Stimulated activated naive CD4-positive, alpha-beta T cell treated with Interleukin-2 at 50 U/mL for 16 hours (primary cell): ENCODE measurements at regions not wholly inside any gene's neighbourhood (a gene's known extent, or its start where the extent isn't known, plus 50 kb on each side); places are given as distances from the start of the nearest gene placed in this dataset.

Experiments used
- DNase-seq: peaks from one replicate; lab custom pipeline; 2025; lab: John Stamatoyannopoulos, UW

- no peak for DNase-seq
Observed at GRCh38 chr15:69842851-69843250, 254.9 kb downstream of the TLE3 start.

- DNase-seq, result no peak
Observed at GRCh38 chr15:69843276-69843899, 254.3 kb downstream of the TLE3 start.

- DNase-seq, result no peak
Observed at GRCh38 chr15:69843900-69844304, 253.8 kb downstream of the TLE3 start.

- no peak for DNase-seq
Observed at GRCh38 chr15:69845159-69845558, 252.6 kb downstream of the TLE3 start.

- DNase-seq, result no peak
Observed at GRCh38 chr15:69847625-69848024, 250.1 kb downstream of the TLE3 start.

GRCh38 chr15:69848096-69848495 lies 249.6 kb downstream of the TLE3 start:
- DNase-seq, result no peak

- DNase-seq, result no peak
Observed at GRCh38 chr15:69848551-69849231, 249.0 kb downstream of the TLE3 start.

- no peak for DNase-seq
Observed at GRCh38 chr15:69849232-69849610, 248.5 kb downstream of the TLE3 start.

- no peak for DNase-seq
Observed at GRCh38 chr15:69852482-69852881, 245.2 kb downstream of the TLE3 start.

GRCh38 chr15:69852916-69853315 lies 244.8 kb downstream of the TLE3 start:
- no peak for DNase-seq

- no peak for DNase-seq
Observed at GRCh38 chr15:69853544-69853951, 244.2 kb downstream of the TLE3 start.

GRCh38 chr15:69854001-69854400 lies 243.7 kb downstream of the TLE3 start:
- no peak for DNase-seq

- no peak for DNase-seq
Observed at GRCh38 chr15:69854521-69855181, 243.1 kb downstream of the TLE3 start.

GRCh38 chr15:69855258-69856000 lies 242.3 kb downstream of the TLE3 start:
- DNase-seq, result no peak

- DNase-seq, result no peak
Observed at GRCh38 chr15:69857250-69857649, 240.5 kb downstream of the TLE3 start.

- no peak for DNase-seq
Observed at GRCh38 chr15:69857686-69858391, 239.9 kb downstream of the TLE3 start.

GRCh38 chr15:69858456-69858855 lies 239.3 kb downstream of the TLE3 start:
- no peak for DNase-seq

GRCh38 chr15:69859866-69860265 lies 237.9 kb downstream of the TLE3 start:
- no peak for DNase-seq

GRCh38 chr15:69860321-69860720 lies 237.4 kb downstream of the TLE3 start:
- no peak for DNase-seq

- DNase-seq, result no peak
Observed at GRCh38 chr15:69860921-69861320, 236.8 kb downstream of the TLE3 start.

- no peak for DNase-seq
Observed at GRCh38 chr15:69861331-69862171, 236.2 kb downstream of the TLE3 start.
